Gastrocnemius medialis (tissue), 4 donors: ENCODE measurements at regions not wholly inside any gene's neighbourhood (a gene's known extent, or its start where the extent isn't known, plus 50 kb on each side); places are given as distances from the start of the nearest gene placed in this dataset.

ENCODE experiments used
- ATAC-seq, 2 donors: fragments of 150-250 bp; one replicate each; pipeline ENCODE4 v1.9.1; 2016
- DNase-seq, 2 donors: peaks; one replicate each; pipeline ENCODE4 v3.0.0-alpha.2; 2019
- H3K27ac ChIP-seq, 4 donors: fragments of 200-600 bp; sonication (generic); 1 replicate in 1 of 4; 2 replicates in 3 of 4; pipeline ENCODE4 v1.5.1; 2016 to 2018; ENCODE audit warnings: mild to moderate bottlenecking in 2 of 4, moderate library complexity in 1 of 4
- H3K27me3 ChIP-seq, 3 donors: fragments of 200-600 bp; sonication (generic) in 2 of 3; 1 replicate in 1 of 3; 2 replicates in 2 of 3; pipeline versions ENCODE4 v1.5.1 to v1.6.0; 2016 to 2019; ENCODE audit warnings: mild to moderate bottlenecking in 1 of 3, moderate library complexity in 1 of 3
- H3K36me3 ChIP-seq, 2 donors: fragments of 200-600 bp; sonication (generic) in 1 of 2; one replicate each; pipeline ENCODE4 v1.5.1; 2017 to 2018
- H3K4me1 ChIP-seq, 2 donors: fragments of 200-600 bp; sonication (generic) in 1 of 2; one replicate each; pipeline ENCODE4 v1.5.1; 2016 to 2017; ENCODE audit warnings: mild to moderate bottlenecking in 2 of 2
- H3K4me3 ChIP-seq, 4 donors: fragments of 200-600 bp; sonication (generic) in 3 of 4; 1 replicate in 1 of 4; 2 replicates in 3 of 4; pipeline ENCODE4 v1.5.1; 2016 to 2019; ENCODE audit warnings: mild to moderate bottlenecking in 2 of 4
- H3K9me3 ChIP-seq, 3 donors: fragments of 200-600 bp; sonication (generic) in 2 of 3; 1 replicate in 1 of 3; 2 replicates in 2 of 3; pipeline ENCODE4 v1.5.1; 2016 to 2019
- POLR2A ChIP-seq, 2 donors: fragments of 450-650 bp; IDR thresholded peaks; one replicate each; pipeline ENCODE4 v1.6.1; 2017; ENCODE audit warnings: antibody characterized with exemption in 2 of 2, mild to moderate bottlenecking in 2 of 2, moderate library complexity in 2 of 2
- in situ Hi-C, 4 donors: fragments of 200-750 bp; cut with MboI; loops; one replicate each; pipeline versions ENCODE4 v1.15.0 to v1.8.0; 2017; ENCODE audit warnings: low sequenced_read_pairs in 4 of 4
- intact Hi-C: fragments of 100-400 bp; cut with DNase I; formaldehyde crosslinking; loops from one replicate; pipeline ENCODE4 v1.15.1; 2023; ENCODE audit warnings: low total_unique reads
- TF ChIP-seq, protein P1 (sequence below), 5 experiments: fragments of 450-650 bp in 3 of 5; fragments of 200-600 bp in 2 of 5; sonication (generic) in 2 of 5; IDR thresholded peaks in 4 of 5; conservative IDR thresholded peaks in 1 of 5; 1 replicate in 4 of 5; 2 replicates in 1 of 5; pipeline ENCODE4 v1.5.1; 2016 to 2019; ENCODE audit warnings: antibody characterized with exemption in 5 of 5, mild to moderate bottlenecking in 3 of 5, moderate library complexity in 3 of 5

- Histone ChIP-seq H3K36me3 (no peaks in the 10 kb centered on the region), H3K4me1 (no peaks in the 10 kb centered on the region), H3K27me3 (no peaks in the 10 kb centered on the region), H3K4me3 (no peak overlapping the region), H3K27ac (no peak overlapping the region), H3K9me3 (no peaks in the 10 kb centered on the region)
- ATAC-seq = no peak
- DNase-seq = no peak
- intact Hi-C loops (no loop called here), in situ Hi-C loops (no loop called here)
- no peak for TF ChIP-seq POLR2A (IDR thresholded peaks at IDR 0.05)
- TF ChIP-seq, protein P1, sequence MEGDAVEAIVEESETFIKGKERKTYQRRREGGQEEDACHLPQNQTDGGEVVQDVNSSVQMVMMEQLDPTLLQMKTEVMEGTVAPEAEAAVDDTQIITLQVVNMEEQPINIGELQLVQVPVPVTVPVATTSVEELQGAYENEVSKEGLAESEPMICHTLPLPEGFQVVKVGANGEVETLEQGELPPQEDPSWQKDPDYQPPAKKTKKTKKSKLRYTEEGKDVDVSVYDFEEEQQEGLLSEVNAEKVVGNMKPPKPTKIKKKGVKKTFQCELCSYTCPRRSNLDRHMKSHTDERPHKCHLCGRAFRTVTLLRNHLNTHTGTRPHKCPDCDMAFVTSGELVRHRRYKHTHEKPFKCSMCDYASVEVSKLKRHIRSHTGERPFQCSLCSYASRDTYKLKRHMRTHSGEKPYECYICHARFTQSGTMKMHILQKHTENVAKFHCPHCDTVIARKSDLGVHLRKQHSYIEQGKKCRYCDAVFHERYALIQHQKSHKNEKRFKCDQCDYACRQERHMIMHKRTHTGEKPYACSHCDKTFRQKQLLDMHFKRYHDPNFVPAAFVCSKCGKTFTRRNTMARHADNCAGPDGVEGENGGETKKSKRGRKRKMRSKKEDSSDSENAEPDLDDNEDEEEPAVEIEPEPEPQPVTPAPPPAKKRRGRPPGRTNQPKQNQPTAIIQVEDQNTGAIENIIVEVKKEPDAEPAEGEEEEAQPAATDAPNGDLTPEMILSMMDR (IDR thresholded peaks at IDR 0.05 in 4 of 5, conservative IDR thresholded peaks at IDR 0.05 in 1 of 5) = no peak
Measured at GRCh38 chr2:62564380-62565137, 58.6 kb upstream of the TMEM17 start.

GRCh38 chr2:62561586-62561985 lies 55.6 kb upstream of the TMEM17 start:
- intact Hi-C loops = no loop called here
- no peak overlapping the region for H3K4me3 ChIP-seq
- in situ Hi-C loops = no loop called here
- TF ChIP-seq POLR2A (IDR thresholded peaks at IDR 0.05) = no peak
- TF ChIP-seq, protein P1 (IDR thresholded peaks at IDR 0.05 in 4 of 5, conservative IDR thresholded peaks at IDR 0.05 in 1 of 5) = no peak
- no peaks in the 10 kb centered on the region for H3K36me3 ChIP-seq
- no peaks in the 10 kb centered on the region for H3K27me3 ChIP-seq
- no peaks in the 10 kb centered on the region for H3K9me3 ChIP-seq
- H3K4me1 ChIP-seq = no peaks in the 10 kb centered on the region
- ATAC-seq (no peak), DNase-seq (no peak)
- no peak overlapping the region for H3K27ac ChIP-seq

- no peak for DNase-seq
- intact Hi-C loops (no loop called here), in situ Hi-C loops (no loop called here)
- H3K4me1 ChIP-seq = no peaks in the 10 kb centered on the region
- no peak overlapping the region for H3K27ac ChIP-seq
- H3K36me3 ChIP-seq = no peaks in the 10 kb centered on the region
- no peaks in the 10 kb centered on the region for H3K9me3 ChIP-seq
- ATAC-seq = no peak
- no peak overlapping the region for H3K4me3 ChIP-seq
- TF ChIP-seq, protein P1 (IDR thresholded peaks at IDR 0.05 in 4 of 5, conservative IDR thresholded peaks at IDR 0.05 in 1 of 5) = no peak
- no peak for TF ChIP-seq POLR2A (IDR thresholded peaks at IDR 0.05)
- H3K27me3 ChIP-seq = no peaks in the 10 kb centered on the region
Measured at GRCh38 chr2:62559582-62559981, 53.6 kb upstream of the TMEM17 start.

DNA sequence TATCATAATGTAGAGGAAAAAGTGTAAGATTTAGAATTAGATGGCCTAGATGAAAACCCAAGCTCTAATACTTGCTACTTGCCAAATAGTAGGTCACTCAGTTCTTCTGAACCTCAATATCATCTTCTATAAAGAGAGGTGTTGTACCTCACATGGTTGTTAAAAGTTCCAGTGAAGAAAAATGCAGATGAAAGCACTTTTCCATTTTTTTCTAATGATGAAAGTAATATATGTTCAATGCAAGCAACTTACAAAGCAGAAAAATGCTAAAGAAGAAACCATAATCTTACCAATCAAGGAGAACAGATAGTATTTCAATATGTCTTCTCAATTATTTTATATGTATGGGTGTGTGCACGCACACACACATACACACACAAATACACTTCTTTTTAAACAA lies 52.7 kb upstream of the TMEM17 start:
- TF ChIP-seq, protein P1 (IDR thresholded peaks at IDR 0.05 in 4 of 5, conservative IDR thresholded peaks at IDR 0.05 in 1 of 5) = no peak
- no peak for TF ChIP-seq POLR2A (IDR thresholded peaks at IDR 0.05)
- Histone ChIP-seq H3K9me3 (no peaks in the 10 kb centered on the region), H3K36me3 (no peaks in the 10 kb centered on the region), H3K27me3 (no peaks in the 10 kb centered on the region), H3K4me3 (no peak overlapping the region), H3K4me1 (no peaks in the 10 kb centered on the region), H3K27ac (no peak overlapping the region)
- in situ Hi-C loops (no loop called here), intact Hi-C loops (no loop called here)
- ATAC-seq = no peak
- no peak for DNase-seq

GRCh38 chr2:62556086-62556485 lies 50.1 kb upstream of the TMEM17 start:
- Histone ChIP-seq H3K27me3 (no peaks in the 10 kb centered on the region), H3K4me3 (no peak overlapping the region), H3K4me1 (no peaks in the 10 kb centered on the region), H3K36me3 (no peaks in the 10 kb centered on the region), H3K27ac (no peak overlapping the region), H3K9me3 (no peaks in the 10 kb centered on the region)
- in situ Hi-C loops (no loop called here), intact Hi-C loops (no loop called here)
- DNase-seq (no peak), ATAC-seq (no peak)
- TF ChIP-seq POLR2A (IDR thresholded peaks at IDR 0.05) = no peak
- TF ChIP-seq, protein P1 (IDR thresholded peaks at IDR 0.05 in 4 of 5, conservative IDR thresholded peaks at IDR 0.05 in 1 of 5) = no peak
